Left ventricle myocardium inferior (tissue), 1 donor: ENCODE measurements at regions not wholly inside any gene's neighbourhood (a gene's known extent, or its start where the extent isn't known, plus 50 kb on each side); places are given as distances from the start of the nearest gene placed in this dataset.

Source experiments
- DNase-seq: peaks from one replicate; pipeline ENCODE4 v3.0.0-alpha.2; 2020
- H3K27ac ChIP-seq: fragments of 200-600 bp; replicated peaks from 2 replicates; pipeline ENCODE4 v1.8.0; 2021
- H3K27me3 ChIP-seq: fragments of 200-600 bp; 2 replicates; pipeline ENCODE4 v1.8.0; 2021; ENCODE audit warnings: low read depth
- H3K36me3 ChIP-seq: fragments of 200-600 bp; 2 replicates; pipeline ENCODE4 v1.8.0; 2021
- H3K4me1 ChIP-seq: fragments of 200-600 bp; 2 replicates; pipeline ENCODE4 v1.8.0; 2021
- H3K4me3 ChIP-seq: fragments of 200-600 bp; 2 replicates; pipeline ENCODE4 v1.8.0; 2021; ENCODE audit warnings: mild to moderate bottlenecking, moderate library complexity
- H3K9me3 ChIP-seq: fragments of 200-600 bp; replicated peaks from 2 replicates; pipeline ENCODE4 v1.8.0; 2021
- intact Hi-C: fragments of 100-400 bp; cut with micrococcal nuclease; formaldehyde crosslinking; loops from one replicate; pipeline ENCODE4 v1.11.0; 2022
- TF ChIP-seq, protein P1 (sequence below): fragments of 200-600 bp; IDR thresholded peaks from 2 replicates; pipeline ENCODE4 v1.8.0; 2021; ENCODE audit warnings: antibody characterized with exemption, mild to moderate bottlenecking, borderline replicate concordance
- donor health status: DM: no; HTN: yes; CAD: no; lungs with severe emphysema.

DNA sequence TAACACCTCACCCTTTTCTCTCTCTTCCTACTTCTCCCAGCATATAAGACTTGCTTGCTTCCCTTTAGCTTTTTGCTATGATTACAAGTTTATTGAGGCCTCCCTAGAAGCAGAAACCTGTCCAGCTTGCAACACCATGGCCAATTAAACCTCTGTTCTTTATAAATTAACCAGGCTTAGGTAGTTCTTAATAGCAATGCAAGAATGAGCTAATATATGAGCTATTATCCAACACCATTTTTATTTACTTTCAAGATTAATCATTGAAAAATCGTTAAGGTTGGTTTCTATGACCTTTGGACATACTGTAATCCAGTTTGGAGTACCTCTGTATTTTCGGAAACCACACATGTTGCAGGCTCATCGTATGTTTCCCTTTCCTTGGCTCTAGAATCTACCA lies 643.1 kb downstream of the ZPLD1 start:
- no peak for DNase-seq
- Histone ChIP-seq H3K4me3 (no peak overlapping the region), H3K36me3 (no peaks in the 10 kb centered on the region), H3K9me3 (no peaks in the 10 kb centered on the region), H3K27ac (no peak overlapping the region), H3K4me1 (no peaks in the 10 kb centered on the region), H3K27me3 (no peaks in the 10 kb centered on the region)
- TF ChIP-seq, protein P1, sequence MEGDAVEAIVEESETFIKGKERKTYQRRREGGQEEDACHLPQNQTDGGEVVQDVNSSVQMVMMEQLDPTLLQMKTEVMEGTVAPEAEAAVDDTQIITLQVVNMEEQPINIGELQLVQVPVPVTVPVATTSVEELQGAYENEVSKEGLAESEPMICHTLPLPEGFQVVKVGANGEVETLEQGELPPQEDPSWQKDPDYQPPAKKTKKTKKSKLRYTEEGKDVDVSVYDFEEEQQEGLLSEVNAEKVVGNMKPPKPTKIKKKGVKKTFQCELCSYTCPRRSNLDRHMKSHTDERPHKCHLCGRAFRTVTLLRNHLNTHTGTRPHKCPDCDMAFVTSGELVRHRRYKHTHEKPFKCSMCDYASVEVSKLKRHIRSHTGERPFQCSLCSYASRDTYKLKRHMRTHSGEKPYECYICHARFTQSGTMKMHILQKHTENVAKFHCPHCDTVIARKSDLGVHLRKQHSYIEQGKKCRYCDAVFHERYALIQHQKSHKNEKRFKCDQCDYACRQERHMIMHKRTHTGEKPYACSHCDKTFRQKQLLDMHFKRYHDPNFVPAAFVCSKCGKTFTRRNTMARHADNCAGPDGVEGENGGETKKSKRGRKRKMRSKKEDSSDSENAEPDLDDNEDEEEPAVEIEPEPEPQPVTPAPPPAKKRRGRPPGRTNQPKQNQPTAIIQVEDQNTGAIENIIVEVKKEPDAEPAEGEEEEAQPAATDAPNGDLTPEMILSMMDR = no peak
- intact Hi-C loops = no loop called here

DNA sequence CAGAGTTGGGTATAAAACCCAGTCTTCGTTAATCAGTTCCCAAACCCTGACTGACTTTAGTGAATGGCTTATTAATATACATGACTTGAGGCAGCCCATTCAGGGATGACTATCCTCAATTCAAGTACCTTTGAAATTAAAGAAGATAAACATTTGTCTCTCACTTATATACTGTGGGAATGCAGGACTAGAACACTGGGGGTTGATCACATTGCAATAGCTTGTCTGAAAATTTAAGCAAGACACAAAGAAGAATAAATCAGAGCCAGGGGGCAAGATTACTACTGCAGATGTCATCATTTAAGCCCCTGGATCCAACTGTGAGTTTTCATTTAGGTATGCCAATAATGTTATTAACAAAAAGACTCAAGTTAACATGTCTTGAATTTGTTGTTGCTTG lies 647.7 kb downstream of the ZPLD1 start:
- intact Hi-C loops = no loop called here
- Histone ChIP-seq H3K27ac (no peak overlapping the region), H3K36me3 (no peaks in the 10 kb centered on the region), H3K27me3 (no peaks in the 10 kb centered on the region), H3K9me3 (no peaks in the 10 kb centered on the region), H3K4me1 (no peaks in the 10 kb centered on the region), H3K4me3 (no peak overlapping the region)
- no peak for DNase-seq
- TF ChIP-seq, protein P1 = no peak

- no peaks in the 10 kb centered on the region for H3K9me3 ChIP-seq
- DNase-seq = no peak
- H3K27me3 ChIP-seq = no peaks in the 10 kb centered on the region
- no peak overlapping the region for H3K4me3 ChIP-seq
- no peaks in the 10 kb centered on the region for H3K36me3 ChIP-seq
- intact Hi-C loops = no loop called here
- no peaks in the 10 kb centered on the region for H3K4me1 ChIP-seq
- TF ChIP-seq, protein P1 = no peak
- no peak overlapping the region for H3K27ac ChIP-seq
Observed at GRCh38 chr3:103083848-103084631, 649.2 kb downstream of the ZPLD1 start.

DNA sequence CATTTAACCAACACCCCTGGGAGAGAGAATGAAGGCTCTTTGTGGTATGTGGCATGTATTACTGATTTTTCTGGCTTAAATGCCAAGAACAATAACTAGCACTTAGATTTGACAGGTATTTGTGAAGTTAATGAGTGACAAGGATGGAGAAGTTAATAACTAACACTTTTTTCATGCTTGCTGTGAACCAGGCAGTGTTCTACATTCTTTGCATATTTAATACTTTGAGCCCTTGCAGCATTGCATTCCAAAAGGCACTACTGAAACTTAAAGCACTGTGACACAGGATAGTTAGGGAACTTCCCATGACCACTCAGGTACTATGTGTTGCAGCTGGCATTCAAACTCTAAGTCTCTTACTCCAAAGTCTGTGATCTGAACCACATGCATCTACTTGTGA lies 650.6 kb downstream of the ZPLD1 start:
- Histone ChIP-seq H3K27ac (no peak overlapping the region), H3K4me1 (no peaks in the 10 kb centered on the region), H3K36me3 (no peaks in the 10 kb centered on the region), H3K9me3 (no peaks in the 10 kb centered on the region), H3K27me3 (no peaks in the 10 kb centered on the region), H3K4me3 (no peak overlapping the region)
- intact Hi-C loops = no loop called here
- no peak for DNase-seq
- TF ChIP-seq, protein P1 = no peak

DNA sequence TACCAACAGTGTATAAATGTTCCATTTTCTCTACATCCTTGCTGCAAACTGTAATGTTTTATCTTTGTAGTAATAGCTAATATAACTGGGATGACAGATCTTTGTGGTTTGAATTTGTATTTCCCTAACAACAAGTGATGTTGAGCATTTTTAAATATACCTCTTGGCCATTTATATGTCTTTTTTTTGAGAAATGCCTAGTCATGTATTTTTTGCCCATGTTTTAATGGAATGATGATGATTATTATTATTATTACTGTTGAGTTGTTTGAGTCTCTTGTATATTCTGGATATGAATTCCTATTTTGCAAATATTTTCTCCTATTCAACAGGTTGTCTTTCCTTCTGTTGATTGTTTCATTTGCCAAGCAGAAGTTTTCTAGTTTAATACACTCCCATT lies 654.9 kb downstream of the ZPLD1 start:
- intact Hi-C loops = no loop called here
- Histone ChIP-seq H3K4me3 (no peak overlapping the region), H3K27me3 (no peaks in the 10 kb centered on the region), H3K27ac (no peak overlapping the region), H3K4me1 (no peaks in the 10 kb centered on the region), H3K36me3 (no peaks in the 10 kb centered on the region), H3K9me3 (peaks cover 17% of the 10 kb centered on the region)
- DNase-seq = no peak
- TF ChIP-seq, protein P1 = no peak
